ENCODE measurements at regions not wholly inside any gene's neighbourhood (a gene's known extent, or its start where the extent isn't known, plus 50 kb on each side); places are given as distances from the start of the nearest gene placed in this dataset.

- TF ChIP-seq TCF7L2 (IDR thresholded peaks at IDR 0.05; ENCODE audit: low read depth, low read length), result no peak
- TF ChIP-seq CTCF (IDR thresholded peaks at IDR 0.05), result no peak
- no peak for TF ChIP-seq SIN3A (IDR thresholded peaks at IDR 0.05; ENCODE audit: borderline replicate concordance, insufficient read depth, low read depth, low read length)
- no peak for TF ChIP-seq POLR2AphosphoS5 (IDR thresholded peaks at IDR 0.05; ENCODE audit: low read depth, low read length)
- TF ChIP-seq REST (IDR thresholded peaks at IDR 0.05; ENCODE audit: insufficient read depth in 1 of 2, low read depth in 2 of 2, low read length in 1 of 2), result no peak
- Histone ChIP-seq H3K27me3 (ENCODE audit: control insufficient read depth, insufficient read depth, low read length) (no peaks in the 10 kb centered on the region), H3K36me3 (ENCODE audit: control insufficient read depth, insufficient read depth, low read length) (no peaks in the 10 kb centered on the region), H3K4me3 (ENCODE audit: low read depth in 2 of 2, low read length in 2 of 2) (no peak overlapping the region), H3K4me1 (ENCODE audit: control insufficient read depth, insufficient read depth, low read length) (no peaks in the 10 kb centered on the region), H3K27ac (ENCODE audit: low read length) (no peak overlapping the region), H3K9me3 (ENCODE audit: control insufficient read depth, insufficient read depth, low read depth, low read length) (no peaks in the 10 kb centered on the region)
- DNase-seq (ENCODE audit: low read depth, low spot score) (no peak), ATAC-seq (no peak)
- CTCF ChIA-PET, result no interaction called here
- POLR2A ChIA-PET, result no interaction called here
- no TSS peak for BruUV-seq (replicated peaks)
- in situ Hi-C loops (cut with HindIII; ENCODE audit: low pct_unique_long_range_greater_than_20kb, low sequenced_read_pairs), result no loop called here
- intact Hi-C loops (cut with micrococcal nuclease; ENCODE audit: unreplicated experiment), result no loop called here
These were observed 246.7 kb upstream of the HSFY2 start for GRCh38 chrY:19020193-19020592.

GRCh38 chrY:19016990-19017389, 243.5 kb upstream of the HSFY2 start:
- intact Hi-C loops (cut with micrococcal nuclease; ENCODE audit: unreplicated experiment), result no loop called here
- no peak overlapping the region for H3K27ac ChIP-seq (ENCODE audit: low read length)
- H3K4me3 ChIP-seq (ENCODE audit: low read depth in 2 of 2, low read length in 2 of 2), result no peak overlapping the region
- DNase-seq (ENCODE audit: low read depth, low spot score), result no peak
- ChIA-PET POLR2A (no interaction called here), CTCF (no interaction called here)
- no peaks in the 10 kb centered on the region for H3K36me3 ChIP-seq (ENCODE audit: control insufficient read depth, insufficient read depth, low read length)
- H3K9me3 ChIP-seq (ENCODE audit: control insufficient read depth, insufficient read depth, low read depth, low read length), result no peaks in the 10 kb centered on the region
- in situ Hi-C loops (cut with HindIII; ENCODE audit: low pct_unique_long_range_greater_than_20kb, low sequenced_read_pairs), result no loop called here
- H3K4me1 ChIP-seq (ENCODE audit: control insufficient read depth, insufficient read depth, low read length), result no peaks in the 10 kb centered on the region
- TF ChIP-seq SIN3A (IDR thresholded peaks at IDR 0.05; ENCODE audit: borderline replicate concordance, insufficient read depth, low read depth, low read length) (no peak), POLR2AphosphoS5 (IDR thresholded peaks at IDR 0.05; ENCODE audit: low read depth, low read length) (no peak), REST (IDR thresholded peaks at IDR 0.05; ENCODE audit: insufficient read depth in 1 of 2, low read depth in 2 of 2, low read length in 1 of 2) (no peak), TCF7L2 (IDR thresholded peaks at IDR 0.05; ENCODE audit: low read depth, low read length) (no peak), CTCF (IDR thresholded peaks at IDR 0.05) (no peak)
- H3K27me3 ChIP-seq (ENCODE audit: control insufficient read depth, insufficient read depth, low read length), result no peaks in the 10 kb centered on the region
- BruUV-seq (replicated peaks), result no TSS peak
- ATAC-seq, result no peak
